ENCODE measurements at regions not wholly inside any gene's neighbourhood (a gene's known extent, or its start where the extent isn't known, plus 50 kb on each side); places are given as distances from the start of the nearest gene placed in this dataset.

GRCh38 chr3:36302626-36303025 lies 77.7 kb upstream of the STAC start:
- no peak for TF ChIP-seq SUZ12 (IDR thresholded peaks at IDR 0.05; ENCODE audit: extremely low read depth, insufficient read depth, insufficient read length)
- TF ChIP-seq YY1 (IDR thresholded peaks at IDR 0.05; ENCODE audit: insufficient read depth, insufficient read length) = no peak
